ENCODE measurements at regions not wholly inside any gene's neighbourhood (a gene's known extent, or its start where the extent isn't known, plus 50 kb on each side); places are given as distances from the start of the nearest gene placed in this dataset.

- H3K4me2 ChIP-seq (replicated peaks; ENCODE audit: extremely low read depth, low read length, poor library complexity, severe bottlenecking): no peak overlapping the region
- DNase-seq: peak; percentile 9 to 47 (median 31)
- H4K20me1 ChIP-seq (ENCODE audit: insufficient read depth, low read length): no peaks in the 10 kb centered on the region
- no peak overlapping the region for H2AFZ ChIP-seq (ENCODE audit: insufficient read depth, low read depth, low read length, poor library complexity, severe bottlenecking)
- TF ChIP-seq CTCF (IDR thresholded peaks at IDR 0.05): peak; percentile 67
- WGBS (ENCODE audit: insufficient coverage): no CpG with 5 or more reads among the region's 6 CpGs
- no peaks in the 10 kb centered on the region for H3K4me1 ChIP-seq (ENCODE audit: control insufficient read depth in 1 of 2, insufficient read depth in 2 of 2, low read length in 2 of 2)
- H3K27ac Mint-ChIP-seq: no peak overlapping the region
- H3K9me3 Mint-ChIP-seq: peaks cover 0 to 8% (median 0%) of the 10 kb centered on the region in 7 donors
- H3K9me3 ChIP-seq (replicated peaks in 1 of 2; ENCODE audit: control insufficient read depth in 1 of 2, insufficient read depth in 1 of 2, low read length in 2 of 2): no peaks in the 10 kb centered on the region
- no peaks in the 10 kb centered on the region for H3K27me3 ChIP-seq (ENCODE audit: control insufficient read depth in 2 of 2, insufficient read depth in 2 of 2, low read length in 2 of 2)
- H3K4me3 ChIP-seq (replicated peaks in 1 of 3; ENCODE audit: low read depth in 2 of 3, low read length in 3 of 3): no peak overlapping the region
- no peak overlapping the region for H3K9ac ChIP-seq (ENCODE audit: insufficient read depth, low read length, poor library complexity, severe bottlenecking)
- peaks cover 0 to 5% (median 0%) of the 10 kb centered on the region in 3 donors for H3K27me3 Mint-ChIP-seq (ENCODE audit: low read depth in 3 of 3)
- intact Hi-C loops (cut with micrococcal nuclease): loop anchor here in 1 of 2 donors (5.0 kb wide), 1 partner anchor 211 kb away; no protein-coding TSS in a partner anchor
- H3K27ac ChIP-seq (ENCODE audit: low read depth in 1 of 2, low read length in 2 of 2): no peak overlapping the region
- H3K79me2 ChIP-seq (ENCODE audit: insufficient read depth, low read length): no peaks in the 10 kb centered on the region
- H3K4me1 Mint-ChIP-seq: no peaks in the 10 kb centered on the region
- H3K36me3 ChIP-seq (replicated peaks in 1 of 2; ENCODE audit: control insufficient read depth in 1 of 2, insufficient read depth in 2 of 2, low read length in 2 of 2): no peaks in the 10 kb centered on the region
- H3K36me3 Mint-ChIP-seq: no peaks in the 10 kb centered on the region
- no peak overlapping the region for H3K4me3 Mint-ChIP-seq
Measured at GRCh38 chr3:150286390-150287147, 121.5 kb upstream of the TSC22D2 start.

GRCh38 chr3:150285601-150286000, 122.5 kb upstream of the TSC22D2 start:
- no CpG with 5 or more reads among the region's 2 CpGs for WGBS (ENCODE audit: insufficient coverage)
- H4K20me1 ChIP-seq (ENCODE audit: insufficient read depth, low read length): no peaks in the 10 kb centered on the region
- Mint-ChIP-seq H3K4me3 (no peak overlapping the region), H3K9me3 (peaks cover 0 to 8% (median 4%) of the 10 kb centered on the region in 7 donors), H3K36me3 (no peaks in the 10 kb centered on the region), H3K27me3 (ENCODE audit: low read depth in 3 of 3) (peaks cover 0 to 5% (median 0%) of the 10 kb centered on the region in 3 donors), H3K4me1 (no peaks in the 10 kb centered on the region), H3K27ac (no peak overlapping the region)
- H3K9ac ChIP-seq (ENCODE audit: insufficient read depth, low read length, poor library complexity, severe bottlenecking): no peak overlapping the region
- no peak for TF ChIP-seq CTCF (IDR thresholded peaks at IDR 0.05)
- no peak overlapping the region for H3K4me2 ChIP-seq (replicated peaks; ENCODE audit: extremely low read depth, low read length, poor library complexity, severe bottlenecking)
- intact Hi-C loops (cut with micrococcal nuclease): loop anchor here in 1 of 2 donors (5.0 kb wide), 1 partner anchor 212 kb away; no protein-coding TSS in a partner anchor
- H3K27ac ChIP-seq (ENCODE audit: low read depth in 1 of 2, low read length in 2 of 2): no peak overlapping the region
- peaks cover 0 to 5% of the 10 kb centered on the region in 2 donors for H3K9me3 ChIP-seq (replicated peaks in 1 of 2; ENCODE audit: control insufficient read depth in 1 of 2, insufficient read depth in 1 of 2, low read length in 2 of 2)
- no peak overlapping the region for H3K4me3 ChIP-seq (replicated peaks in 1 of 3; ENCODE audit: low read depth in 2 of 3, low read length in 3 of 3)
- no peaks in the 10 kb centered on the region for H3K79me2 ChIP-seq (ENCODE audit: insufficient read depth, low read length)
- H2AFZ ChIP-seq (ENCODE audit: insufficient read depth, low read depth, low read length, poor library complexity, severe bottlenecking): no peak overlapping the region
- no peak for DNase-seq
- H3K36me3 ChIP-seq (replicated peaks in 1 of 2; ENCODE audit: control insufficient read depth in 1 of 2, insufficient read depth in 2 of 2, low read length in 2 of 2): no peaks in the 10 kb centered on the region
- no peaks in the 10 kb centered on the region for H3K27me3 ChIP-seq (ENCODE audit: control insufficient read depth in 2 of 2, insufficient read depth in 2 of 2, low read length in 2 of 2)
- no peaks in the 10 kb centered on the region for H3K4me1 ChIP-seq (ENCODE audit: control insufficient read depth in 1 of 2, insufficient read depth in 2 of 2, low read length in 2 of 2)

Measured in CD14-positive monocyte (primary cell).